ENCODE measurements at regions not wholly inside any gene's neighbourhood (a gene's known extent, or its start where the extent isn't known, plus 50 kb on each side); places are given as distances from the start of the nearest gene placed in this dataset.

DNA sequence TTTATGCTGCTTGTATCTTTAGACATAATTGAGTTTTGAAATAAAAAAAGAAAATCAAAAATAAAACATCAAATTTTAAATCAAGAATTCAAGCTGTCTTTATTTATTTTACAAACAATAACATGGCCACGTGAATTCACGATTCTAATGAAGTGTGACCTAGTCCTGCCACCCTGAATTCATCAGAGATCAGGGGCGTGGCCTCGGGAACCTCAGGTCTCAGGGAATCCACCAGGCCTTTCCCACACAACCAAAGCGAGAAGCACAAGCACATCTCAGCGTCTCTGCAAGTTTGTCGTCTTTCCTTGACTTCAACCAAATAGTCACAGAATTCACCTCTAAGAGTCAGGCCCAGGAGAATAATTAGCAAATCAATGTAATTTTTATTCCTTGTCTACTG is 107.9 kb downstream of the DACT2 start:
- Histone ChIP-seq H3K27me3 (no peaks in the 10 kb centered on the region), H3K27ac (no peak overlapping the region), H3K4me1 (no peaks in the 10 kb centered on the region), H3K9me3 (no peaks in the 10 kb centered on the region), H3K4me3 (no peak overlapping the region), H3K36me3 (ENCODE audit: low read depth, missing control alignments) (no peaks in the 10 kb centered on the region)
- TF ChIP-seq, protein P1, sequence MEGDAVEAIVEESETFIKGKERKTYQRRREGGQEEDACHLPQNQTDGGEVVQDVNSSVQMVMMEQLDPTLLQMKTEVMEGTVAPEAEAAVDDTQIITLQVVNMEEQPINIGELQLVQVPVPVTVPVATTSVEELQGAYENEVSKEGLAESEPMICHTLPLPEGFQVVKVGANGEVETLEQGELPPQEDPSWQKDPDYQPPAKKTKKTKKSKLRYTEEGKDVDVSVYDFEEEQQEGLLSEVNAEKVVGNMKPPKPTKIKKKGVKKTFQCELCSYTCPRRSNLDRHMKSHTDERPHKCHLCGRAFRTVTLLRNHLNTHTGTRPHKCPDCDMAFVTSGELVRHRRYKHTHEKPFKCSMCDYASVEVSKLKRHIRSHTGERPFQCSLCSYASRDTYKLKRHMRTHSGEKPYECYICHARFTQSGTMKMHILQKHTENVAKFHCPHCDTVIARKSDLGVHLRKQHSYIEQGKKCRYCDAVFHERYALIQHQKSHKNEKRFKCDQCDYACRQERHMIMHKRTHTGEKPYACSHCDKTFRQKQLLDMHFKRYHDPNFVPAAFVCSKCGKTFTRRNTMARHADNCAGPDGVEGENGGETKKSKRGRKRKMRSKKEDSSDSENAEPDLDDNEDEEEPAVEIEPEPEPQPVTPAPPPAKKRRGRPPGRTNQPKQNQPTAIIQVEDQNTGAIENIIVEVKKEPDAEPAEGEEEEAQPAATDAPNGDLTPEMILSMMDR (IDR thresholded peaks at IDR 0.05): no peak
- no peak for TF ChIP-seq POLR2A (IDR thresholded peaks at IDR 0.05)
- no peak for DNase-seq
- 79 to 89% methylated on average over 7 of the region's 7 CpGs for WGBS, 2 donors
- intact Hi-C loops (cut with DNase I; ENCODE audit: low total_unique reads): no loop called here

DNA sequence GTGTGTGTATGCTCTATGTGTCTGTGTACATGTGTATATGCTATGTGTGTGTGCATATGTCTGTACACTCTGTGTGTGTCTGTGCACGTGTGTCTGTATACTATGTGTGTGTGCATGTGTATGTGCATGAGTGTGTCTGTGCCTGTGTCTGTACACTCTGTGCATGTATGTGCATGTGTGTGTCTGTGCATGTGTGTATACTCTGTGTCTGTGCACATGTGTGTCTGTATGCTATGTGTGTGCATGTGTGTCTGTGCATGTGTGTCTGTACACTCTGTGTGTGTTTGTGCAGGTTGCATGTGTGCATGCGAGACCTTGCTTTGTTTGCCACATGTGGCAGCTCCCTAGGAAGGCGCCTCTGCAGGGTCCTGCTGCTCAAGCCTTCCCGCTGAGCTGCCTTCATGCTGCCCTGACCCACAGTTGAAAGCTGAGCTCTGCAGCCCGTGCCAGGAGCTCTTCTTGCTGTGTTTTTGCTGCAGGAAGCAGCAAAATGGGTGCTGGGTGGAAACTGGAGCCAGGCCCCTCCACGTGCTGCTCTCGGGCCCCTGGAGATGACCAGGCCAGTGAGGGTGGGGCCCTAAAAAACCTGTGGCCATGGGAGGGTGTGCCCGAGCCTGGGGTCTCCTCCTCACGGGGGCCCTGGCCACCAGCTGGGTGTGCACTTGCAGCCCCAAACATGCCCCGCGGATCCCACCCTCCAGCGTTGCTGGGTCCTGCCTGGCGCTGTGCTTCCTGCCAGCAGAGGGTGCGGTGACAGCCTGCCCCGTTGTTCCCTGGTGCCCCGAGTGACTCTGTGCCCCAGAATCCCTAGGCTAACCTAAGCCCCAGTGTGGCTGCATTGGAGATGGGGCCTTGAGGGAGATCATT is 109.1 kb downstream of the DACT2 start:
- intact Hi-C loops (cut with DNase I; ENCODE audit: low total_unique reads): no loop called here
- TF ChIP-seq POLR2A (IDR thresholded peaks at IDR 0.05): no peak
- TF ChIP-seq, protein P1 (IDR thresholded peaks at IDR 0.05): no peak
- Histone ChIP-seq H3K36me3 (ENCODE audit: low read depth, missing control alignments) (no peaks in the 10 kb centered on the region), H3K27ac (no peak overlapping the region), H3K4me1 (no peaks in the 10 kb centered on the region), H3K9me3 (no peaks in the 10 kb centered on the region), H3K4me3 (no peak overlapping the region), H3K27me3 (no peaks in the 10 kb centered on the region)
- DNase-seq: no peak
- WGBS, 2 donors: 86 to 87% methylated on average over 16 of the region's 16 CpGs

DNA sequence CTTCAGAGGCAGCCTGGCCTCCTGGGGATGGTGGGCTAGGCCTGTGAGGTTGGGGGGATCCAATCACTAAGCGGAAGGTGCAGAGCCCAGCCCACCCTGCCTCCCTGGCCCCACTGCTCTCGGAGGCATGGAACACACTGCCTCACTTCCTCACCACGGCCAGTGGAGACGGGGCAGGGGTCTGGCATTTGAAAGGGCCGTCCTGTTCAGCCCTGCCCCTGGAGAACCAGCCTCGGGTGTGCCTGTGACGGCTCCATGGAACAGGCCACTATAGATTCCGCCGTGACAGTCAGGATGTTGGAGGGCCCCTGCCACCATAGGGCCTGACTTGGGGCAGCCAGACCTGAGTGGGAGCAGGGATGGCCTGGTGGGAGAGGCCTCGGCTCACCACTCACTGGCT is 110.2 kb downstream of the DACT2 start:
- Histone ChIP-seq H3K4me1 (no peaks in the 10 kb centered on the region), H3K27ac (no peak overlapping the region), H3K4me3 (no peak overlapping the region), H3K9me3 (no peaks in the 10 kb centered on the region), H3K36me3 (ENCODE audit: low read depth, missing control alignments) (no peaks in the 10 kb centered on the region), H3K27me3 (no peaks in the 10 kb centered on the region)
- intact Hi-C loops (cut with DNase I; ENCODE audit: low total_unique reads): no loop called here
- 86% methylated on average over 10 of the region's 10 CpGs; no CpG with 5 or more reads in 1 of the 2 donors for WGBS, 2 donors
- DNase-seq: no peak
- TF ChIP-seq, protein P1 (IDR thresholded peaks at IDR 0.05): no peak
- no peak for TF ChIP-seq POLR2A (IDR thresholded peaks at IDR 0.05)

DNA sequence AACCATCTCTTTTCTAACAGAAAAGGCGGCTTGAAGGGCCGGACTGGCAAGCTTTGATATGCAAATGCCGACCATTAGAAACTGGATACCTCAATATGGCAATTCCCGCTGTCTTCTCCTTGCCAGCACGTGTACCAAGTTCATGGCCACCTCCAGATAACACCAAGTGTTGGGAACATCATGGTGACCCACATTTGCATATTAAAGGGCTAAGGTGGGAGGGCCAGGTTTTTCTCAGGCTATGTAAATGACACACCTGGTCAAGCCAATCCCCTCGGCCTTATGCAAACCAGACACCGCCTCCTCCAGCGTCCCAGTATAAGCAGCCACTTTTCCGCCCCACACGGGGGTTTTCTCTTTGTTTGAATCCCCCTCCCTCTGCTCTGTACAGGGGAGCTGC is 110.7 kb downstream of the DACT2 start:
- H3K4me3 ChIP-seq: no peak overlapping the region
- no peaks in the 10 kb centered on the region for H3K27me3 ChIP-seq
- intact Hi-C loops (cut with DNase I; ENCODE audit: low total_unique reads): no loop called here
- DNase-seq: no peak
- no peaks in the 10 kb centered on the region for H3K9me3 ChIP-seq
- H3K27ac ChIP-seq: no peak overlapping the region
- no peaks in the 10 kb centered on the region for H3K4me1 ChIP-seq
- 80 to 87% methylated on average over 10 of the region's 10 CpGs for WGBS, 2 donors
- TF ChIP-seq, protein P1 (IDR thresholded peaks at IDR 0.05): no peak
- TF ChIP-seq POLR2A (IDR thresholded peaks at IDR 0.05): no peak
- no peaks in the 10 kb centered on the region for H3K36me3 ChIP-seq (ENCODE audit: low read depth, missing control alignments)

DNA sequence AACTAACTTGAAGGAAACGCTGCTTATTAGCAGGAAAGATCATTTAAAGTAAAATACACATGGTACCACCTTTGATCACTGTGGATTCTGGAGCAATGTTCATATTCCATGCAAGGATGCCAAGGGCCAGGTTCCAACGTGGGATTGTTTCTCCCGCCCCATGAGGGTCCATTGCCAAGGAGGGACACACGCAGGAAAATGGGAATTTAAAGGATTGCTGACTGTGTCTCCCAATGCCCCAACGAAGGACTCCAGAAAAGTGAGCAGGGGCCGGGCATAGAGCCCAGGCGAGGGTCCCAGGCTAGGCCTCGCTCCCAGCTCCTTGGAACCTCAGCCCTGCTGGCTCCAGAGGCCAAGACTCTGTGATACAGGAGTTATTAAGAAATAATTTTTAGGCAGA is 111.2 kb downstream of the DACT2 start:
- intact Hi-C loops (cut with DNase I; ENCODE audit: low total_unique reads): no loop called here
- TF ChIP-seq, protein P1 (IDR thresholded peaks at IDR 0.05): no peak
- no peak for TF ChIP-seq POLR2A (IDR thresholded peaks at IDR 0.05)
- Histone ChIP-seq H3K4me1 (no peaks in the 10 kb centered on the region), H3K27ac (no peak overlapping the region), H3K4me3 (no peak overlapping the region), H3K27me3 (no peaks in the 10 kb centered on the region), H3K9me3 (no peaks in the 10 kb centered on the region), H3K36me3 (ENCODE audit: low read depth, missing control alignments) (no peaks in the 10 kb centered on the region)
- WGBS, 2 donors: 86 to 92% methylated on average over 8 of the region's 8 CpGs
- no peak for DNase-seq

Measured in testis (tissue), 2 donors.